GM19238 (cell line): ENCODE measurements at regions not wholly inside any gene's neighbourhood (a gene's known extent, or its start where the extent isn't known, plus 50 kb on each side); places are given as distances from the start of the nearest gene placed in this dataset.

Experiments used
- DNase-seq: peaks from one replicate; pipeline ENCODE4 v3.0.0; 2011; ENCODE audit warnings: low spot score; ENCODE audit not compliant: insufficient read length

DNA sequence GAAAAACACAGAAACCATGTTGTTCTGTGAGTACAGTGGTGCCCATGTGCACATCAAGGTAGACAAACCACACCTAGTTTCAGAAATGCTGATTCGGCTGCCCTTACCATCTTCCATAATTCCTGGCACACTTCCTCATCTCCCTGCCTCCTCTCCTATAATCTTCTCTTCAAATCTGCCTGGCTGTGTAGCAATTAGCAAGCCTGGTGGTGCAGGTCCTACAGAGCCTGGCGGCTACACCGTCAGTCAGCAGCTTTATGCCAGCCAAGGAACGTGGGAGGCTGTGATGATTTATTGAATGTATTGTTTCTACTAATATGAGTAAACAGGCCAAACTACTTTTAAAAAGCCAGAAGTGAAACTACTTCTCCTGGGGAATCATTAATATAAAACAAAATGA is 106.8 kb downstream of the SEMA6D start:
- DNase-seq, result no peak

GRCh38 chr15:47829667-47830066 is 112.4 kb downstream of the SEMA6D start:
- DNase-seq, result no peak

DNA sequence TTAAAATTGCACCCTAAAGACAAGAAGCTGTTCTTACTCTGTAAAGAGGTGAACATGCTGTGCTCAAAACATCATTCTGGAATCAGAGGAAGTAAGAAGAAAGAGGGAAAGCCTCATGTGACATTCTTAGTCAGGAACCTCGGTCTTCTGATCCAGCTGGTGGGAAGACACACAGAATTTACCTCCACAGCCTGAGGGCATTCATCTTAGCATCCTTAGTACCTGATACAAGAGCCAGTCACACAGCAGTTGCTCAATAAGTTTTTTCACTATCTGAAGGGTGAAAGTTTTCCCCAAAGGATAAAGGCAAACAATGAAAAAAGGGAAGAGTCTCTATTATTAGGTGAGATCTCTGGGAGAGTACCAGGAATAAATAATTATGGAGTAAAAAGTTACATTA is 116.8 kb downstream of the SEMA6D start:
- DNase-seq, result no peak

DNA sequence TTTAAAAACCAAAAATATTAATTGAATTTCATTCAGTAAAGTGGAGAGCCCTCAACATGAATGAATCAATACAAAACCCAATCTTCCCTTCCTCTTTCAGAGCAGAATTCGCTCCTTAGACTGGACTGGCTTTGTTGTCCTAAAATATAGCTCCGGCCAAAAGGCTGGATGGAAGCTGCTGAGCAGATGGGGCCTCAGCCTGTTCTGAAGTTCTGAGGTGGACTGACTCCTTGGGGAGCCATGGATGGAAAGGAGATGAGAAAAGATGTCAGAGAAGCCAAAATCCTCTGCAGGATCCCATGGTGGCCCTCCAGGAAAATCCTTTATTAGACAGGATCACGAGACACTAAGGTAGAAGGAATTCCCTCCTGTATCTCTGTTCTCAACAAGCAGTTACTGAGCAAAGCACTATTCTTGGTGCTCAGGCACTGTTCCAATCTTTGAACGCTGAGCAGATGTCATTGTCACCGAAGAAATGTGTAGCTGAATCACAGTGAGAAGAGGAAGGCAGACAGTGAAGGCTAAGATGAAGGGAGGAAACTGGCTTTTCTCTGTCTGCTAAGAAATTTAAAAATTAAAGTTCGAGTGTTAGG is 122.0 kb downstream of the SEMA6D start:
- no peak for DNase-seq

GRCh38 chr15:47843124-47843663 is 125.9 kb downstream of the SEMA6D start:
- DNase-seq, result no peak

DNA sequence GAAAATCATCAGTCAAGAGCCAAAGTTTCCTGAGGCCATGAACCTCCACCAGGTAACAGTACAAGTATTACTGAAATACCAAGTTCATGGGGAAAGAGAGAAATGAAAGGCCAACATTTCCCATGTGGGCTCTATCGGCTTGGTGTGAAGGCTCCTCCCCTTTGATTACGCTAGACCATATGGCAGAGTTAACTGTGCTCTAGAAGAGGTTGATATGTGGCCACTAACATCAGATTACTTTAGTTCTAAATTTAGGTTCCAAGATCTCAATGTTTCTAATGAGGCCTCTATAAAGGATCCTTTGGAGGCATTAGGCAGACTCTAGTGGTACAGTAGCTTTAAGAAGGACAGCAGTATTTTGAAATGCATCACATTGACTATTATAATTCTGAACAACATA is 127.1 kb downstream of the SEMA6D start:
- DNase-seq, result no peak

GRCh38 chr15:47846128-47846868 is 129.0 kb downstream of the SEMA6D start:
- DNase-seq, result no peak

DNA sequence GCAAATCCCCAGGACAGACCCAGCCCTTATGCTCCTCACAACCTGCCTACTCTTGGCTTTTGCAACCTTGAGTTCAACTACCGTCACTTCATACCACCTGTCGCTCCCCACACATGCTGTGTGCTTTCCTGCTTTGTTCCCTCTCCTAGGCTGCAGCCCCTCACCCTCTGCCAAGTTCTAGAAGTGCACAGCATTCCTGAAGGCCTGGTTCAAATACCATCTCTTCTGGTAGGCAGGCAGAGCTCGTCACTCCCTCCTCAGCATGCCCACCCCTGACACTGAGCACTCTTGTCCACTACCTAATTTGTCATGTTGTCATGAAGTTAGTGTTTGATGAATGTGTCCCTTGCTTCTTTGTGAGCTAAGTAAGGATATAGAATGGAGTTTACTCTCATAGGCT is 129.6 kb downstream of the SEMA6D start:
- DNase-seq, result no peak

DNA sequence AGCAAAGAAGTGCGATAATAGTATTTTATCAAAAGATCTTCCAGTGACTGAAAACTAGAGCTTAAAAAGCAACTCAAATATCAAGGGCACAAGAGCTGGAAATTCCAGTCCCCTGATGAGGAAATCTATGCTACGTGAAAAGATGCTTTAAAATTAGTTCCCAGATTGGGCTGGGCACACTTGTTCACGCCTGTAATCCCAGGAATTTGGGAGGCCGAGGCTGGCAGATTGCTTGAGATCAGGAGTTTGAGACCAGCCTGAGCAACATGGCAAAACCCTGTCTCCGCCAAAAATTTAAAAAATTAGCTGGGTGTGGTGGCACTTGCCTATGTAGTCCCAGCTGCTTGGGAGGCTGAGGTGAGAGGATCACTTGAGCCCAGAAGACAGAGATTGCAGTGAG is 138.8 kb downstream of the SEMA6D start:
- no peak for DNase-seq

DNA sequence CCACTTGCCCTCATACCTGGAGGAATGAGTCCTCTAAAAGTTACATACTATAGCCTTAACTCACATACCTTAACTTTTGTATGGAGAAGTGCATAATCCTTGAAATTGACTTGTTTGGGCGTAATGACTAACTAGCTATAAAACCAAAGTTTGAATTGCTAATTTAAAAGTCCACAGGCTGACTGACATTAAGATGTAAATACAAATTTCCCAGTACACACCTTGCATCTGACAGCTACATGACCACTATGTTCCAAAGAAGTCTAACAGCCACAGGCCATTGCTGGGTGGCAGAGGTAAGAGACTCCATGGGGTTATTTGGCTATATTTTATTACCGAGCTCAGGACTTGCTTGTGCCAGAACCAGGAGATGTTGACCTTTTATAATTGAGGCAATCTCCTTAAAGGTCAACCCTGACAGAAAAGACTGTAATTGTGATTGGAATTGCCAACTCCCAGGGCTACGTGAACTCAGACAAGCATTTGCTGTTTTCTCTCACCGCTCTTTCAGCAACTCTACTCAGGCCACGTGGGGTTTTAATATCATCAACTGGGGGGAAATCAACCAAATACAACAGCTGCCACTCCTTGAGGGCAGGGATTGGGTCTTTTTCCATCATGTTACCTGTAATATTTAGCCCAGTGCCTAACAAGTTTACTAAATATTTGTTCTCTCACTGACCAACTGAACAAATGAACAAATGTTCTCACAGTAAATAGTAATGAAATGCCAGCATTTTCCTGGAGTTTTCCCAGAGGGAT is 139.9 kb downstream of the SEMA6D start:
- DNase-seq, result no peak

- DNase-seq, result no peak
Measured at GRCh38 chr15:47857776-47858167, 140.5 kb downstream of the SEMA6D start.

DNA sequence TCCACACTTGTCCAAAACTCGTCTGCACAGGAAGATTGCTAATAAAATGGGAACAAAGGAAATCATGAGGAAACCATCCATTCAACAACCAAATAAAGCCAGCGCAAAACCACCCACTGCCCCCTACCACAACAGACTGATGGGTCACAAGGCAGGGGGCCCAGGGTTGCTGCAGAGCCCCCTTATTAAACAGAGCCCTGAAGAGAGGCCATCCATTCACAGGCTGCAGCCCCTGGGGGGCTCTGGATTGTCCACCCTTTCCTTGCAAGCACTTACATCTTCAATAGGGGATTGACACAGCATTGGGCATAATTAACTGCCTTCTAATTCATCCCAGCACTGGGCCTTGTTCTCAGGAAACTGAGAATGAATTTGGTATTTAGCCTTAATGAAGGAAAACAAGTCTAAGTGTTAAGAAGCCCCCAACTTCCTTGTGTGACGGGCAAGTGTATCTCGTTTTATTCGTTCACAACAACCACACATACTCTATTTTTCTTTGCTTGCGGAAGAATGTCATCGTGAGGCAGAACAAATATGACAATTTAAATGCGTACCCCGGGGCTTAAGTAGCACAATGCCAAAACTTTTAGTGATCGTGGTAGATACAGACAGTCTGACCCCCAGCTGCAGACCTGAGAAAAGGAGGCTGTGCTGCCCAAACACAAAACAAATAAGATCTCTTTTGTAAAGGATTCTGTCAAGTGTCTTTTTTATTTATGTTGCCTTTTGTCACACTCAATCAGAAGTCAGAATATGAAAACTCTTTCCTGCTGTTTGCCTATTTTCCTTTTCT is 144.0 kb downstream of the SEMA6D start:
- no peak for DNase-seq

- DNase-seq, result no peak
Measured at GRCh38 chr15:47862402-47862801, 145.1 kb downstream of the SEMA6D start.

- DNase-seq, result no peak
Measured at GRCh38 chr15:47866446-47866845, 149.1 kb downstream of the SEMA6D start.

DNA sequence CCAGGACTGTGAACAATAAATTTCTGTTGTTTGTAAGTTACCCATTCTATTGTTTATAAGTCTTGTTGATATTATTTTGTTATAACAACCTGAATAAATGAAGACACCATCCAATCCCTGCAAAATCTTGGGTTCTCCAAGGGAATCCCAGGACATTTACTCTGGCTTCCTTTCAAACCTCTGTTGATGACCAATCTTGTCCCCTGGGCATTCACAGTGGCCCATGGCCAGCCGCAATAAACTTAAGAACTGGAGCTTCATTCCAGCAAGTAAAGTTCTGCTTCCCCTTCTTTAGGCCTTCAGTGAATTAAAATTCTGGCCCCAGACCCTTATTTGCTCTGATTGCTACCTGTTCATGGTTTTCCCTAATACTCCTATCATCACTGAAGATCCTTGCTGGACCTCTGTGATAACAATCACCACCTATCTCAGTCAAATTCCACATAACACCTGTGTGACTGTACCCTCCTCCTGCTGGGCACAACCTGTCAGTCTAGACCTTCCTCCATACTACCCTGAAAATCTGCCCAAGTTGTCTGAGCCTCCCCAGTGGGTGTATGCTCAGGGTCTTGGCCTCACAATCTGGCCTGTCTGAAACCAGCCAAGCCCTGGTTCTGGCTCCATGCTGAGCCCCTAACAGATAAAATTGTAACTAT is 153.1 kb downstream of the SEMA6D start:
- DNase-seq, result no peak

- no peak for DNase-seq
Measured at GRCh38 chr15:47870956-47871625, 153.8 kb downstream of the SEMA6D start.

GRCh38 chr15:47872208-47872607 is 154.9 kb downstream of the SEMA6D start:
- DNase-seq, result no peak

DNA sequence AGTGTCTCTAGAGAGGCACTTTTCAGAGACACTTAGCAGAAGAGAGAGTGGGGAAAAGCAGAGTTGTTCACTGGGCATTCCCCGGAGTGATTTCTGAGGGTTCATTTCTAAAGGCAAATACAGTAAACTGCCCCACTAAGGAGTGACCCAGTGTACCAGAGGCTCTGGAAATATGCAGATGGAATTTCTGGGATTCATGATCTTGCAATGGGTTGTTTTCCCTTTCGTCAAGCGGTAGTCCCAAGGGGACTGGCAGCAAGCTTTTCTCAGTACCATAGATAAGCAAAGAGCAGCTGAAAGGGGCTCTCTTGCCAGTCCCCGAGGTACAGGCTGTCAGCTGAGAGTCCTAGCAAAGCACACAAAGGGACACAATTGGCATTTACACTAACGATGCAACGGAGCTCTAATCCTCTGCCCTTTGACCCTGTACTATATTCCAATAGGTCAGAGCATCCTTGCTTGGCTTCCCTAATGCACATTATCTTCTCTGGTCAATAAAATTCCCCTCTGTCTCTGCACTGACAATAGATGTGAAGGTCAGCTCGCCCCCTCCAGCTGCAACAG is 155.6 kb downstream of the SEMA6D start:
- DNase-seq, result no peak

- DNase-seq, result no peak
Measured at GRCh38 chr15:47876986-47877385, 159.7 kb downstream of the SEMA6D start.

- DNase-seq, result no peak
Measured at GRCh38 chr15:47877836-47878235, 160.5 kb downstream of the SEMA6D start.
